Bronchial epithelial cell (primary cell): ENCODE measurements at regions not wholly inside any gene's neighbourhood (a gene's known extent, or its start where the extent isn't known, plus 50 kb on each side); places are given as distances from the start of the nearest gene placed in this dataset.

ENCODE experiments used
- DNase-seq: peaks from one replicate; pipeline ENCODE4 v3.0.0-alpha.2; 2010; ENCODE audit warnings: low read depth
- FAIRE-seq: peaks from 2 replicates; lab custom pipeline; 2011; peaks lifted over from hg19 to GRCh38; lab: Jason Lieb, UNC
- H3K27me3 ChIP-seq: 2 replicates; pipeline ENCODE4 v1.5.1; 2011; ENCODE audit warnings: low read length; ENCODE audit not compliant: control insufficient read depth, insufficient read depth
- H3K36me3 ChIP-seq: 2 replicates; pipeline ENCODE4 v1.5.1; 2011; ENCODE audit warnings: low read length; ENCODE audit not compliant: control insufficient read depth, insufficient read depth
- H3K4me3 ChIP-seq: 2 replicates; pipeline ENCODE4 v1.5.1; 2011; ENCODE audit warnings: mild to moderate bottlenecking, low read depth, low read length, control low read depth
- TF ChIP-seq, protein P1 (sequence below): IDR thresholded peaks from 2 replicates; pipeline ENCODE4 v1.5.1; 2011; ENCODE audit warnings: mild to moderate bottlenecking, moderate library complexity, low read length, control low read depth, inconsistent platforms; ENCODE audit not compliant: insufficient read depth, severe bottlenecking

DNA sequence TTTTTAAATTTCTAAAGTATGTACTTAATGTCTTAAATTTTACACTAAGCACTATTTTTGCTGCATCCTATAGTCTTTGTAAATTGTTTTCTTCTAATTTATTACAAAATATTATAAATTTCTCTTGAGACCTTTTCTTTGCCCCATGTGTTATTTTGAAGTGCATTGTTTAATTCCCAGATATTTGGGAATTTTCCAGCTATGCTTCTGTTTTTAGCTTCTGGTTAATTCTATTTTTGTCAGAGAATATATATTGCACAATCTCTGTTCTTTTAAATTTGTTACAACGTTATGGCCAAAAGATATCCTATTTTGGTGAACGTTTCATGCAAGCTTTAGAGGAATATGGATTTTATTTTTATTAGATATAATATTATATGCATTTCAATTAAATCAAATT lies 917.4 kb upstream of the MIR17HG start:
- Histone ChIP-seq H3K27me3 (no peaks in the 10 kb centered on the region), H3K36me3 (no peaks in the 10 kb centered on the region), H3K4me3 (no peak overlapping the region)
- FAIRE-seq = no peak
- DNase-seq = no peak
- TF ChIP-seq, protein P1, sequence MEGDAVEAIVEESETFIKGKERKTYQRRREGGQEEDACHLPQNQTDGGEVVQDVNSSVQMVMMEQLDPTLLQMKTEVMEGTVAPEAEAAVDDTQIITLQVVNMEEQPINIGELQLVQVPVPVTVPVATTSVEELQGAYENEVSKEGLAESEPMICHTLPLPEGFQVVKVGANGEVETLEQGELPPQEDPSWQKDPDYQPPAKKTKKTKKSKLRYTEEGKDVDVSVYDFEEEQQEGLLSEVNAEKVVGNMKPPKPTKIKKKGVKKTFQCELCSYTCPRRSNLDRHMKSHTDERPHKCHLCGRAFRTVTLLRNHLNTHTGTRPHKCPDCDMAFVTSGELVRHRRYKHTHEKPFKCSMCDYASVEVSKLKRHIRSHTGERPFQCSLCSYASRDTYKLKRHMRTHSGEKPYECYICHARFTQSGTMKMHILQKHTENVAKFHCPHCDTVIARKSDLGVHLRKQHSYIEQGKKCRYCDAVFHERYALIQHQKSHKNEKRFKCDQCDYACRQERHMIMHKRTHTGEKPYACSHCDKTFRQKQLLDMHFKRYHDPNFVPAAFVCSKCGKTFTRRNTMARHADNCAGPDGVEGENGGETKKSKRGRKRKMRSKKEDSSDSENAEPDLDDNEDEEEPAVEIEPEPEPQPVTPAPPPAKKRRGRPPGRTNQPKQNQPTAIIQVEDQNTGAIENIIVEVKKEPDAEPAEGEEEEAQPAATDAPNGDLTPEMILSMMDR = no peak

DNA sequence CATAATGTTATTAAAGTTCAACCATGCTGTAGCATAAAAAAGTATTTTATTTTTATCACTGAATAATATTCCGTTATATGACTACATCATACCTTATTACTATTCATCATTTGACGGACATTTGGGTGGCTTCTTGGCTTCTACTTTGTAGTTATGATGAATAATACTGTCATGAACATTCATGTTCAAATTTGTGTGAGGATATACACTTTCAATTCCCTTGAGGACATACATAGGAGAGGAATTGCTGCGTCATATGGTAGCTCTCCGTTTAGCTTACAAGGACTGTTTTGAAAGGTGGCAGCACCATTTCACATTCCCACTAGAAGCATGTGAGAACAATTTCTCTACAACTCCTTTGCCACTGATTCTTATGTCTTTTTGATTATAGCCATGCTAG lies 910.8 kb upstream of the MIR17HG start:
- Histone ChIP-seq H3K36me3 (no peaks in the 10 kb centered on the region), H3K27me3 (no peaks in the 10 kb centered on the region), H3K4me3 (no peak overlapping the region)
- DNase-seq = no peak
- TF ChIP-seq, protein P1 = no peak
- no peak for FAIRE-seq

DNA sequence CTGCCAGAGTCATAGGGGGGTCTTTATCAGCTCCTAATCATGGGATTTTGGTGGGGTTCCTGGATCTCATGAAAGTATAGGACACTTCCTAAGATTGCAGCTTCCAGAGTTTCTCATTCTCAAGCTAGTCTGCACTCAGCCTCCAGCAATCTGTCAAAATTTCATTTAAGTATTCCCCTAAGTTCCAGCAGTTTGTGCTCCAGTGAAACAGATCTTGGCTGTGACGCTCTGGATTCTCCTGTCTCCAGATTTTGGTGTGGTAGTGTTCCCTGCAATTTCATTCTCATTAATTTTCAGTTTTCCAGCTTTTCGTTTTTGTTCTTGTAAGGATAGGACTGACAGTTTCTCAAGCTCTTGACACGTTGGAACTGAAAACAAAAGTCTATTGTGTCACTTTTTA lies 908.9 kb upstream of the MIR17HG start:
- FAIRE-seq (no peak), DNase-seq (no peak)
- H3K27me3 ChIP-seq = no peaks in the 10 kb centered on the region
- H3K4me3 ChIP-seq = no peak overlapping the region
- TF ChIP-seq, protein P1 = no peak
- H3K36me3 ChIP-seq = no peaks in the 10 kb centered on the region

DNA sequence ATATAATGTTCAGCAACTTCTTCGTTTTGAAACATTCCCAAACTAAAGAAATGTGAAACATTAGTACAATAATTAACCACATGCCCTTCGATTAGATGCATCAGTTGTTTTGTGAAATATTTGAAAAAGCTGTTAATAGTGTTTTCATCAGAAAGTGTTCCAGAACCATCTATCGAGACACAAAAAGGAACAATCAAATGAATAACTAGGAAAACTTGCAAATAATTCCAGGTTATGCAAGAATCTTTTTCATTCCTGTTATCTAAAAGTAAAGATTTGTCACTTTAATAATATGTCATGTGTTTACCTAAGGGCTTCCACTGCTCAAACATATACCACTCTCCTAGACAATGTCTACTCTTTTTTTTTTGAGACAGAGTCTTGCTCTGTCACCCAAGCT lies 904.2 kb upstream of the MIR17HG start:
- Histone ChIP-seq H3K4me3 (no peak overlapping the region), H3K27me3 (no peaks in the 10 kb centered on the region), H3K36me3 (no peaks in the 10 kb centered on the region)
- DNase-seq (peak; percentile 36), FAIRE-seq (no peak)
- TF ChIP-seq, protein P1 = no peak

DNA sequence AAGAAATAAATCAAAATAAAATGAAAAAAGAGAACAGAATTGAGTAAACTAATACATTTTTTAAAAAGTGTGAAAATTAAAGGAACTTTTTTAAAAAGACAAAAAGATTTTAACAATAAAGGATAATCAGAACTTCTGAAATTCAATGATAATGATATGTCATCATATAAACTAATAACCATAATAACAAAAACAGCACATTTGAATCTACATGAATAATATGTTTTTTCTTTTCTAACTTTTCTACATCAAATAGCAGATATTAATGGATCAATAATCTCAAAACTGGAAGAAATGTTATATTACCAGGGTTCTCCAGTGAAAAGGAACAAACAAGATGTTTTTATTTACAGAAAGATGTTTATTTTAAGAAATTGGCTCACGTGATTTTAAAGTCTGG lies 903.3 kb upstream of the MIR17HG start:
- TF ChIP-seq, protein P1 = no peak
- Histone ChIP-seq H3K4me3 (no peak overlapping the region), H3K27me3 (no peaks in the 10 kb centered on the region), H3K36me3 (no peaks in the 10 kb centered on the region)
- no peak for FAIRE-seq
- no peak for DNase-seq

DNA sequence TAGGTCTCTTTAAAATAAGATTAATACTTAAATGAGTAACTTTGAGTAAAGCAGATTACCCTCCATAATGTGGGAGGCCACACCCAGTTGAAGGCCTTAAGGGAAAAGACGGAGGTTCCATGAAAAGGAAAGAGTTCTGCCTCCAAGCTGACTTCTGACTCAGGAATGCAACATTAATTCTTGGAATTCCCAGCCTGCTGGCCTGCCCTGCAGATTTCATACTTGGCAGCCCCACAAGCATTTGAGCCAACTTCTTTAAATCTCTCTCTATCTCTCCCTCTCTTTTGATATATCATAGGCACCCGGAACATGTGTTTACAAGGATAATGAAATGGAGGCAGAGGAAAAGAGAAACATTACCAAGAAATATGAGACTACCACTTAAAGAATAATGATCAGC lies 902.3 kb upstream of the MIR17HG start:
- Histone ChIP-seq H3K36me3 (no peaks in the 10 kb centered on the region), H3K27me3 (no peaks in the 10 kb centered on the region), H3K4me3 (no peak overlapping the region)
- TF ChIP-seq, protein P1 = no peak
- FAIRE-seq (no peak), DNase-seq (peak; percentile 89)
